ENCODE measurements at regions not wholly inside any gene's neighbourhood (a gene's known extent, or its start where the extent isn't known, plus 50 kb on each side); places are given as distances from the start of the nearest gene placed in this dataset.

DNA sequence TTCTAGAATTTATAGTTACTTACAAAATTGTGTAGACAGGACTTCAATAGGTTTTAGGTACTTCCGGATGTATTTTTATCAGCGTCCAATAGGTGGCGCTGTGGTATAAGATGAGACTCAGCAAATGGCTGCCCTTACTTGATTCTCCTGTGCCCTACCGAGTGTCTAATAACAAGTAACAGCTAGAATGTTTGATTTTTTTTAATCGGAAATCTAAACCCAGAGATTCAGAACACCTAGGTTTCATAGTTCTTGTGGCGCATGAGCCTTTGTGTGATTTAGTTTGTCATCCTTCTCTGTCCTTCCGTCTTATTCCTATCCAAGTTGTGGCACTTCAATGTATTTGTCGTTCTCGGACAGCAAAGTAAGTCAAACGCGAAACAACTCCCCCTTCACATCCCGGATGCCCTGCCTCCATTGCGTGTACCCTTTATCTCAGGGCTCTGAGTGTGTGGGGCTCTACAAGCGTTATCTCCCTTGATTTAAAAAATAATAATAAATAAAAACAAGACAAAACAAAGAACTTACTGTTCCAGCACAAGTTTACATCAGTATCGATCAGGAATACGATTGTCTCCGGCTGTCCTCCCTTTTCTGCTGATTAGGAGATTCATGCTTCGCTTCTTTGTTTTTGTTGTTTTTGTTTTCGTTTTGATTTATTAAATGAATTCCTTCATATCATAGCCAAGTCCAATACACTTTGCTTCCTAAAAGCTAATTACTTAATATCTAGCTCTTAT lies 50.7 kb upstream of the SLC30A5 start (continued):
- TF ChIP-seq, protein P1, sequence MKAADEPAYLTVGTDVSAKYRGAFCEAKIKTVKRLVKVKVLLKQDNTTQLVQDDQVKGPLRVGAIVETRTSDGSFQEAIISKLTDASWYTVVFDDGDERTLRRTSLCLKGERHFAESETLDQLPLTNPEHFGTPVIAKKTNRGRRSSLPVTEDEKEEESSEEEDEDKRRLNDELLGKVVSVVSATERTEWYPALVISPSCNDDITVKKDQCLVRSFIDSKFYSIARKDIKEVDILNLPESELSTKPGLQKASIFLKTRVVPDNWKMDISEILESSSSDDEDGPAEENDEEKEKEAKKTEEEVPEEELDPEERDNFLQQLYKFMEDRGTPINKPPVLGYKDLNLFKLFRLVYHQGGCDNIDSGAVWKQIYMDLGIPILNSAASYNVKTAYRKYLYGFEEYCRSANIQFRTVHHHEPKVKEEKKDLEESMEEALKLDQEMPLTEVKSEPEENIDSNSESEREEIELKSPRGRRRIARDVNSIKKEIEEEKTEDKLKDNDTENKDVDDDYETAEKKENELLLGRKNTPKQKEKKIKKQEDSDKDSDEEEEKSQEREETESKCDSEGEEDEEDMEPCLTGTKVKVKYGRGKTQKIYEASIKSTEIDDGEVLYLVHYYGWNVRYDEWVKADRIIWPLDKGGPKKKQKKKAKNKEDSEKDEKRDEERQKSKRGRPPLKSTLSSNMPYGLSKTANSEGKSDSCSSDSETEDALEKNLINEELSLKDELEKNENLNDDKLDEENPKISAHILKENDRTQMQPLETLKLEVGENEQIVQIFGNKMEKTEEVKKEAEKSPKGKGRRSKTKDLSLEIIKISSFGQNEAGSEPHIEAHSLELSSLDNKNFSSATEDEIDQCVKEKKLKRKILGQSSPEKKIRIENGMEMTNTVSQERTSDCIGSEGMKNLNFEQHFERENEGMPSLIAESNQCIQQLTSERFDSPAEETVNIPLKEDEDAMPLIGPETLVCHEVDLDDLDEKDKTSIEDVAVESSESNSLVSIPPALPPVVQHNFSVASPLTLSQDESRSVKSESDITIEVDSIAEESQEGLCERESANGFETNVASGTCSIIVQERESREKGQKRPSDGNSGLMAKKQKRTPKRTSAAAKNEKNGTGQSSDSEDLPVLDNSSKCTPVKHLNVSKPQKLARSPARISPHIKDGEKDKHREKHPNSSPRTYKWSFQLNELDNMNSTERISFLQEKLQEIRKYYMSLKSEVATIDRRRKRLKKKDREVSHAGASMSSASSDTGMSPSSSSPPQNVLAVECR (CRISPR knock-in tag; IDR thresholded peaks at IDR 0.05; ENCODE audit: borderline replicate concordance), result peak; percentile 22; the same call in 1 of the 2 replicates
- no peak for TF ChIP-seq ZNF34 (CRISPR knock-in tag; IDR thresholded peaks at IDR 0.05; ENCODE audit: borderline replicate concordance)
- TF ChIP-seq GATAD2A (CRISPR knock-in tag; IDR thresholded peaks at IDR 0.05), result no peak; the same call in 1 of the 2 replicates
- no peak for TF ChIP-seq BCL3 (CRISPR knock-in tag; IDR thresholded peaks at IDR 0.05)
- TF ChIP-seq, protein P2, sequence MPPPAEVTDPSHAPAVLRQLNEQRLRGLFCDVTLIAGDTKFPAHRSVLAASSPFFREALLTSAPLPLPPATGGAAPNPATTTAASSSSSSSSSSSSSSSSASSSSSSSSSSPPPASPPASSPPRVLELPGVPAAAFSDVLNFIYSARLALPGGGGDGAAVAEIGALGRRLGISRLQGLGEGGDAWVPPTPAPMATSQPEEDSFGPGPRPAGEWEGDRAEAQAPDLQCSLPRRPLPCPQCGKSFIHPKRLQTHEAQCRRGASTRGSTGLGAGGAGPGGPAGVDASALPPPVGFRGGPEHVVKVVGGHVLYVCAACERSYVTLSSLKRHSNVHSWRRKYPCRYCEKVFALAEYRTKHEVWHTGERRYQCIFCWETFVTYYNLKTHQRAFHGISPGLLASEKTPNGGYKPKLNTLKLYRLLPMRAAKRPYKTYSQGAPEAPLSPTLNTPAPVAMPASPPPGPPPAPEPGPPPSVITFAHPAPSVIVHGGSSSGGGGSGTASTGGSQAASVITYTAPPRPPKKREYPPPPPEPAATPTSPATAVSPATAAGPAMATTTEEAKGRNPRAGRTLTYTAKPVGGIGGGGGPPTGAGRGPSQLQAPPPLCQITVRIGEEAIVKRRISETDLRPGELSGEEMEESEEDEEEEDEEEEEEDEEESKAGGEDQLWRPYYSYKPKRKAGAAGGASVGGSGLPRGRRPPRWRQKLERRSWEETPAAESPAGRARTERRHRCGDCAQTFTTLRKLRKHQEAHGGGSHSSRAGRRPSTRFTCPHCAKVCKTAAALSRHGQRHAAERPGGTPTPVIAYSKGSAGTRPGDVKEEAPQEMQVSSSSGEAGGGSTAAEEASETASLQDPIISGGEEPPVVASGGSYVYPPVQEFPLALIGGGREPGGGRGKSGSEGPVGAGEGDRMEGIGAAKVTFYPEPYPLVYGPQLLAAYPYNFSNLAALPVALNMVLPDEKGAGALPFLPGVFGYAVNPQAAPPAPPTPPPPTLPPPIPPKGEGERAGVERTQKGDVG (CRISPR knock-in tag; IDR thresholded peaks at IDR 0.05; ENCODE audit: borderline replicate concordance), result no peak
- TF ChIP-seq, protein P3, sequence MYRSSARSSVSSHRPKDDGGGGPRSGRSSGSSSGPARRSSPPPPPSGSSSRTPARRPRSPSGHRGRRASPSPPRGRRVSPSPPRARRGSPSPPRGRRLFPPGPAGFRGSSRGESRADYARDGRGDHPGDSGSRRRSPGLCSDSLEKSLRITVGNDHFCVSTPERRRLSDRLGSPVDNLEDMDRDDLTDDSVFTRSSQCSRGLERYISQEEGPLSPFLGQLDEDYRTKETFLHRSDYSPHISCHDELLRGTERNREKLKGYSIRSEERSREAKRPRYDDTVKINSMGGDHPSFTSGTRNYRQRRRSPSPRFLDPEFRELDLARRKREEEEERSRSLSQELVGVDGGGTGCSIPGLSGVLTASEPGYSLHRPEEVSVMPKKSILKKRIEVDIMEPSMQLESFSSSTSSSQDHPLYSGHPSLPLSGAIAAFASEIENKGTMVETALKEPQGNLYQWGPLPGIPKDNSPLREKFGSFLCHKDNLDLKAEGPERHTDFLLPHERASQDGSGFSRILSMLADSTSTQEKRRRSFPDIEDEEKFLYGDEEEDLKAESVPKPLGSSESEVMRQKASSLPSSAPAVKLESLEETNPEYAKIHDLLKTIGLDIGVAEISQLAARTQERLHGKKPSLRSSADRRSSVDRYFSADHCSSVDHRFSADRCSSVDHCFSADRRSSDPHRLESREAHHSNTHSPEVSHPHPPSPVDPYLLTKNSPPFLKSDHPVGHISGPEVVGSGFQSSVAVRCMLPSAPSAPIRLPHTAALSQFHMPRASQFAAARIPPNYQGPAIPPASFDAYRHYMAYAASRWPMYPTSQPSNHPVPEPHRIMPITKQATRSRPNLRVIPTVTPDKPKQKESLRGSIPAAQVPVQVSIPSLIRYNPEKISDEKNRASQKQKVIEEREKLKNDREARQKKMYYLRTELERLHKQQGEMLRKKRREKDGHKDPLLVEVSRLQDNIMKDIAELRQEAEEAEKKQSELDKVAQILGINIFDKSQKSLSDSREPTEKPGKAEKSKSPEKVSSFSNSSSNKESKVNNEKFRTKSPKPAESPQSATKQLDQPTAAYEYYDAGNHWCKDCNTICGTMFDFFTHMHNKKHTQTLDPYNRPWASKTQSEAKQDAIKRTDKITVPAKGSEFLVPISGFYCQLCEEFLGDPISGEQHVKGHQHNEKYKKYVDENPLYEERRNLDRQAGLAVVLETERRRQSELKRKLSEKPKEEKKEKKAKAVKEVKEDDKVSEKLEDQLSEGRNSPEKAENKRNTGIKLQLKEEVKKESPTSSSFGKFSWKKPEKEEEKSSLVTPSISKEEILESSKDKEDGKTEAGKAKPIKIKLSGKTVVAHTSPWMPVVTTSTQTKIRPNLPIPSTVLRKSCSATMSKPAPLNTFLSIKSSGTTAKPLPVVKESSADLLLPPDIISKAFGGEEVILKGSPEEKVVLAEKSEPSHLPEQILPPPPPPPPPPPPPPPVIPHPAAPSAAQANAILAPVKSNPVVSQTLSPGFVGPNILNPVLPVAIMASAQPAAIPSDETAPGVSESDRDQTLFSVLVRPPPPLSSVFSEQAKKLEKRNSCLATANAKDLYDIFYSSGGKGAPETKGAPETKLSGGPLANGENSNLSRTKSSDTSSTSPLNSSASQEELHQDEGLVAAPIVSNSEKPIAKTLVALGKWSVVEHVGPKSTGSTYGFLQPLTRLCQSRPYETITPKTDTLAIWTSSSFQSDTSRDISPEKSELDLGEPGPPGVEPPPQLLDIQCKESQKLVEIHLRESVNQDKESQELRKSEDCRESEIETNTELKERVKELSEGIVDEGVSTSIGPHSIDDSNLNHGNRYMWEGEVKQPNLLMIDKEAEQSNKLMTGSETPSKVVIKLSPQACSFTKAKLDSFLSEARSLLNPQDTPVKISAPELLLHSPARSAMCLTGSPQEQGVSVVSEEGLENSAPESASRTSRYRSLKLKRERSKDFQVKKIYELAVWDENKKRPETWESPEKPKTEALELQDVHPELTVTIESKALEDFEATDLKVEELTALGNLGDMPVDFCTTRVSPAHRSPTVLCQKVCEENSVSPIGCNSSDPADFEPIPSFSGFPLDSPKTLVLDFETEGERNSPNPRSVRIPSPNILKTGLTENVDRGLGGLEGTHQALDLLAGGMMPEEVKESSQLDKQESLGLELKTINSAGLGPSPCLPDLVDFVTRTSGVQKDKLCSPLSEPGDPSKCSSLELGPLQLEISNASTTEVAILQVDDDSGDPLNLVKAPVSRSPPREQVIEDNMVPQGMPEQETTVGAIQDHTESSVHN (CRISPR knock-in tag; IDR thresholded peaks at IDR 0.05), result no peak
- TF ChIP-seq, protein P4, sequence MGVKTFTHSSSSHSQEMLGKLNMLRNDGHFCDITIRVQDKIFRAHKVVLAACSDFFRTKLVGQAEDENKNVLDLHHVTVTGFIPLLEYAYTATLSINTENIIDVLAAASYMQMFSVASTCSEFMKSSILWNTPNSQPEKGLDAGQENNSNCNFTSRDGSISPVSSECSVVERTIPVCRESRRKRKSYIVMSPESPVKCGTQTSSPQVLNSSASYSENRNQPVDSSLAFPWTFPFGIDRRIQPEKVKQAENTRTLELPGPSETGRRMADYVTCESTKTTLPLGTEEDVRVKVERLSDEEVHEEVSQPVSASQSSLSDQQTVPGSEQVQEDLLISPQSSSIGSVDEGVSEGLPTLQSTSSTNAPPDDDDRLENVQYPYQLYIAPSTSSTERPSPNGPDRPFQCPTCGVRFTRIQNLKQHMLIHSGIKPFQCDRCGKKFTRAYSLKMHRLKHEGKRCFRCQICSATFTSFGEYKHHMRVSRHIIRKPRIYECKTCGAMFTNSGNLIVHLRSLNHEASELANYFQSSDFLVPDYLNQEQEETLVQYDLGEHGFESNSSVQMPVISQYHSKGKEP (CRISPR knock-in tag; IDR thresholded peaks at IDR 0.05), result no peak
- TF ChIP-seq IKZF4 (CRISPR knock-in tag; IDR thresholded peaks at IDR 0.05; ENCODE audit: borderline replicate concordance, low read depth, not compliant biosample characterization), result no peak

Measured in HepG2 (cell line).